WTC11 (cell line): ENCODE measurements at regions not wholly inside any gene's neighbourhood (a gene's known extent, or its start where the extent isn't known, plus 50 kb on each side); places are given as distances from the start of the nearest gene placed in this dataset.

Experiments used
- ATAC-seq: fragments of 200-7000 bp; cut with Tn5 transposase; 2 replicates; pipeline ENCODE4 v1.10.0; 2021; ENCODE audit warnings: mild to moderate bottlenecking, moderate library complexity
- CTCF ChIA-PET: fragments of 300-600 bp; sonication (Branson Sonifier 250); formaldehyde crosslinking; loops from one replicate; lab custom pipeline; 2021; ENCODE audit warnings: antibody characterized with exemption; lab: Charles Lee
- POLR2A ChIA-PET: fragments of 350-600 bp; sonication (Branson Sonifier 250); formaldehyde crosslinking; loops from one replicate; lab custom pipeline; 2021; ENCODE audit warnings: antibody characterized with exemption; lab: Charles Lee
- DNase-seq: peaks from one replicate; pipeline ENCODE4 v3.0.0; 2021; ENCODE audit warnings: low spot score
- H3K27ac Mint-ChIP-seq: 2 replicates; pipeline ENCODE4 v1.8.0; 2021; ENCODE audit warnings: mixed read lengths
- H3K27me3 Mint-ChIP-seq: 2 replicates; pipeline ENCODE4 v1.8.0; 2021; ENCODE audit warnings: low read depth, mild to moderate bottlenecking, moderate library complexity, mixed read lengths
- H3K36me3 Mint-ChIP-seq: 2 replicates; pipeline ENCODE4 v1.8.0; 2021; ENCODE audit warnings: mixed read lengths
- H3K4me1 Mint-ChIP-seq: 2 replicates; pipeline ENCODE4 v1.8.0; 2022; ENCODE audit warnings: mixed read lengths
- H3K4me3 Mint-ChIP-seq: 2 replicates; pipeline ENCODE4 v1.8.0; 2021; ENCODE audit warnings: mild to moderate bottlenecking, moderate library complexity, mixed read lengths
- H3K9me3 Mint-ChIP-seq: 2 replicates; pipeline ENCODE4 v1.8.0; 2021; ENCODE audit warnings: mixed read lengths
- ATF2 ChIP-seq: sonication (generic); formaldehyde crosslinking; IDR thresholded peaks from 2 replicates; pipeline ENCODE4 v1.8.1; 2022; ENCODE audit warnings: low read depth, missing genetic modification reagents, borderline replicate concordance
- ATF6 ChIP-seq: sonication (generic); formaldehyde crosslinking; IDR thresholded peaks from 2 replicates; pipeline ENCODE4 v1.8.1; 2023; ENCODE audit warnings: mild to moderate bottlenecking, missing genetic modification reagents
- CBFB ChIP-seq: sonication (generic); formaldehyde crosslinking; IDR thresholded peaks from 2 replicates; pipeline ENCODE4 v1.8.1; 2022; ENCODE audit warnings: mild to moderate bottlenecking, low read depth, missing genetic modification reagents
- CREM ChIP-seq: sonication (generic); formaldehyde crosslinking; IDR thresholded peaks from 2 replicates; pipeline ENCODE4 v1.8.1; 2022; ENCODE audit warnings: mild to moderate bottlenecking, missing genetic modification reagents, moderate library complexity
- E2F5 ChIP-seq: sonication (generic); formaldehyde crosslinking; IDR thresholded peaks from 2 replicates; pipeline ENCODE4 v1.8.1; 2022; ENCODE audit warnings: mild to moderate bottlenecking, moderate library complexity, missing genetic modification reagents
- EMX1 ChIP-seq: fragments of 250-450 bp; sonication (Bioruptor Pico); IDR thresholded peaks from 2 replicates; pipeline ENCODE4 v1.8.0; 2021; ENCODE audit warnings: mild to moderate bottlenecking
- ESRRA ChIP-seq: sonication (generic); formaldehyde crosslinking; IDR thresholded peaks from 2 replicates; pipeline ENCODE4 v1.8.1; 2022; ENCODE audit warnings: mild to moderate bottlenecking, missing genetic modification reagents, borderline replicate concordance
- HMGA2 ChIP-seq: fragments of 250-450 bp; sonication (Bioruptor Pico); IDR thresholded peaks from 2 replicates; pipeline ENCODE4 v1.4.0; 2021; ENCODE audit warnings: mild to moderate bottlenecking, moderate library complexity
- NFATC4 ChIP-seq: fragments of 250-450 bp; sonication (Bioruptor Pico); IDR thresholded peaks from 2 replicates; pipeline ENCODE4 v1.9.0; 2021; ENCODE audit warnings: mild to moderate bottlenecking
- NR1H2 ChIP-seq: sonication (generic); formaldehyde crosslinking; IDR thresholded peaks from 2 replicates; pipeline ENCODE4 v1.9.0; 2021; ENCODE audit warnings: mild to moderate bottlenecking, moderate library complexity, missing genetic modification reagents
- NR3C1 ChIP-seq: sonication (generic); formaldehyde crosslinking; conservative IDR thresholded peaks from 2 replicates; pipeline ENCODE4 v1.8.1; 2023; ENCODE audit warnings: low read depth, mild to moderate bottlenecking, missing genetic modification reagents
- SMAD4 ChIP-seq: sonication (generic); formaldehyde crosslinking; IDR thresholded peaks from 2 replicates; pipeline ENCODE4 v1.8.0; 2022; ENCODE audit warnings: mild to moderate bottlenecking, missing genetic modification reagents
- ZNF416 ChIP-seq: fragments of 250-450 bp; sonication (Bioruptor Pico); IDR thresholded peaks from 2 replicates; pipeline ENCODE4 v1.9.0; 2021; ENCODE audit warnings: mild to moderate bottlenecking, inconsistent platforms
- ZNF425 ChIP-seq: fragments of 250-450 bp; sonication (Bioruptor Pico); conservative IDR thresholded peaks from 2 replicates; pipeline ENCODE4 v1.9.0; 2021; ENCODE audit warnings: mild to moderate bottlenecking
- ZNF512 ChIP-seq: sonication (generic); formaldehyde crosslinking; IDR thresholded peaks from 2 replicates; pipeline ENCODE4 v1.8.1; 2022; ENCODE audit warnings: missing genetic modification reagents, borderline replicate concordance

GRCh38 chr5:38757451-38758245 lies 88.2 kb upstream of the OSMR start:
- H3K27ac Mint-ChIP-seq = no peak overlapping the region
- ATAC-seq = no peak
- TF ChIP-seq ZNF512 (CRISPR knock-in tag) = no peak
- no peak for TF ChIP-seq ATF6 (CRISPR knock-in tag)
- no peak for TF ChIP-seq EMX1 (CRISPR knock-in tag)
- TF ChIP-seq NFATC4 = no peak
- no peak for TF ChIP-seq ESRRA (CRISPR knock-in tag)
- no peak for TF ChIP-seq E2F5 (CRISPR knock-in tag)
- TF ChIP-seq NR1H2 (CRISPR knock-in tag) = no peak
- TF ChIP-seq ZNF416 (CRISPR knock-in tag) = no peak
- no peak for TF ChIP-seq CBFB (CRISPR knock-in tag)
- TF ChIP-seq SMAD4 (CRISPR knock-in tag) = no peak
- no peak for TF ChIP-seq CREM (CRISPR knock-in tag)
- no peak for TF ChIP-seq ZNF425 (CRISPR knock-in tag)
- no peak for TF ChIP-seq ATF2 (CRISPR knock-in tag)
- TF ChIP-seq HMGA2 (CRISPR knock-in tag) = no peak
- no peak for TF ChIP-seq NR3C1 (CRISPR knock-in tag)
- TF ChIP-seq, all 79 proteins: peak for 0
- Mint-ChIP-seq H3K4me1 (no peaks in the 10 kb centered on the region), H3K9me3 (no peaks in the 10 kb centered on the region), H3K27me3 (no peaks in the 10 kb centered on the region; the same call in 1 of the 2 replicates), H3K4me3 (no peak overlapping the region), H3K36me3 (no peaks in the 10 kb centered on the region)
- CTCF ChIA-PET = interaction anchor here (1.5 kb wide), 1 partner anchor 316 kb away, joined by 5 read pairs; no protein-coding TSS in a partner anchor
- POLR2A ChIA-PET = interaction anchor here (0.5 to 0.6 kb wide), 2 partner anchors 769 to 1357 kb away, joined by 3 read pairs; no protein-coding TSS in a partner anchor
- no peak for DNase-seq
